ENCODE measurements at regions not wholly inside any gene's neighbourhood (a gene's known extent, or its start where the extent isn't known, plus 50 kb on each side); places are given as distances from the start of the nearest gene placed in this dataset.

DNA sequence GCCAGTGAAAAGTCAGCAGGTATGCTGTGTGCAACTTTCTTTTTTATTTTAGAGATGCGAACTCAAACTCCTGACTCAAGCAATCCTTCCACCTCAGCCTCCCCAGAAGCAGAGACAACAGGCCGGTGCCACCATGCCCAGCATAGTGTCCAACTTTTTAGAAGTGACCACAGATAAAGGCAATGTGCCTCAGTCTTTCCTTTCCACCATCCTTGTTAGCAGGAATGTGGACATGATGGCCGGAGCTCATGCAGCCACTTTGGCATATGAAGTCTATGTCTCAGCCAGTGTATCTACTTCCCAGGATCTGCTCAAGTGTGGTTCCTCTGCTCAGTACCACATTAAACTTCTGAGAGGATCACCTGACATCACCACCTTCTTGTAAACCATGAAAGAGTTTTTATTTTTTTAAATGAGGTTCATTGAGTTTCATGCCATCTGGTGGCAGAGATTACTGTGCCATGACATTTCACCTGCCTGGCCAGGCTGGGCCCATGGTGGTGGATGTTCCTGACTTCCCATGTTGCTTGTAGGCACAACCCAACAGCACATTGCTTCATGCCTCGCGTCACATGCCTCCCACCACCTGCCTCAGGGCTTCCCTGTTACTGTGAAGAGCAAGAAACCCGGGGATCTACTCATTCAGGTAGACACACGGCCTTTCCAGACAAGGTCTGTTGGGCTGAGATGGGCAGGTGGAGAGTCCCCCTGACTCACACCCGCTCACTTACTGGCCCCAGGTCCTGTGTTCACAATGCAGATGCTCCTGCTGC lies 216.5 kb downstream of the LY86 start:
- FAIRE-seq (no peak), DNase-seq (ENCODE audit: extremely low spot score, insufficient read length, low read depth) (no peak)

- no peak for DNase-seq (ENCODE audit: extremely low spot score, insufficient read length, low read depth)
- no peak for FAIRE-seq
These were observed 218.5 kb downstream of the LY86 start for GRCh38 chr6:6806844-6807518.

- FAIRE-seq (no peak), DNase-seq (ENCODE audit: extremely low spot score, insufficient read length, low read depth) (no peak)
These were observed 219.8 kb downstream of the LY86 start for GRCh38 chr6:6808343-6808742.

DNA sequence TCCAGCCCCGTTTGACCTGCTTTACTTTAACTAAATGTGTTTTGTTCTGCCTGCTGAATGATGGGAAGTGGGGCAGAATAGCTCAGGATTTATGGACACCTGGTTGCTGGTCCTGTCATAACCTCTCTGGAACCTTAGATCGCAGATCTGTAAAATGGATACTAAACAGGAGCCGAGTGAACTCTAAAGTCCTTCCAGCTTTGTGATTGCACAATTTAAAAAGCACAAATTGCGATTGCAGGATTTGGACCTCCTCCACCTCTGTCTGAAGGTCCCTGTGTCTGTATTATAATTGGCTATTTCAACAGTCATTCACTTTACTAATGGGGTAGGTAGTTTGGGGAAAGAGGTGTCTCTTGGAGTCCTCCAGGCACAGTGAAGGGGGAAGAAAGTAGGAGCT lies 220.4 kb downstream of the LY86 start:
- no peak for FAIRE-seq

GRCh38 chr6:6810727-6811126 lies 222.2 kb downstream of the LY86 start:
- DNase-seq (ENCODE audit: extremely low spot score, insufficient read length, low read depth), result no peak
- FAIRE-seq, result peak; percentile 66

More for the DNA sequence above, 220.4 kb downstream of the LY86 start:
- DNase-seq (ENCODE audit: extremely low spot score, insufficient read length, low read depth), result no peak

DNA sequence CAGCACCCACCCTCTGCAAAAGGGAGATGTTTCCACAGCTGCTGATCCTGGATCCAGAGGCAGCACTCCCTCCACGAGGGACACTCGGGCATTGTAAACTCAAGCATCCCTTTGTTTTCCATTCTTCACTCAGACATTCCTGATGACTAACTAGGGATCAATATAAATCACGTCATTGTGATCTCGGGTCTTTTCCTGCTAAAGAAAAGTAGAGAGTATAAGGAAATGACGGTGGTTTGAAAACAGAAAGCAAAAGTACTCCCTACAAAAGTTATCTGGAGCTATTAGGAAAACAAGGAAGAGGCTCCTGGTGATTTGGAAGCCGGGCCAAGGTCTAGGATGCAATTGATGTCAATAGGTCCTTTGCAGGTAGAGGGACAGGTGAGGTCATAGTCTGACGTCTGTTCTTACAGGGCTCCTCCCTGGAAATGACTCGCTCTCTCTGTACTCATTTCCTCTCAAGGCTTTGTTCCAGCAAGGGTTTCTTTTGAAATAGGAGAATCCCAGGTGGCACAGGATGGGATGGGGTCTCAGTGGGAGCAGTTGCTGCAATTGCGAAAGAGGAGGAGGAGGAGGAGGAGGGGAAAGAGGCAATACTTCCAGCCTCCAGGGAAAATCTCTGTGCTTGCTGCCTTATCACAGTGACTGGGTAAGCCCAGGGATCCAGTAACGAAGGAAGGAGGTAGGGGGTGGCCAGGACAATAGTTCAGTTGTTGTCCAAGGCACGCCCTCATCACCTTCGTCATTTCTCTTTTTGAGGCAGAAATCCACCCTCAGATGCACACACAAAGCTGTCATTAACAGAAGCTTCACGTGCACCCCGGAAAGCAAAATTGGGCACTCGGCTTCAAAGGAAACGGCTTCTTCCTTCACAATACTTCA lies 222.8 kb downstream of the LY86 start:
- no peak for DNase-seq (ENCODE audit: extremely low spot score, insufficient read length, low read depth)
- FAIRE-seq, result no peak

- FAIRE-seq (no peak), DNase-seq (ENCODE audit: extremely low spot score, insufficient read length, low read depth) (no peak)
These were observed 223.9 kb downstream of the LY86 start for GRCh38 chr6:6812427-6812826.

- DNase-seq (ENCODE audit: extremely low spot score, insufficient read length, low read depth) (no peak), FAIRE-seq (no peak)
These were observed 227.2 kb downstream of the LY86 start for GRCh38 chr6:6815732-6816131.

DNA sequence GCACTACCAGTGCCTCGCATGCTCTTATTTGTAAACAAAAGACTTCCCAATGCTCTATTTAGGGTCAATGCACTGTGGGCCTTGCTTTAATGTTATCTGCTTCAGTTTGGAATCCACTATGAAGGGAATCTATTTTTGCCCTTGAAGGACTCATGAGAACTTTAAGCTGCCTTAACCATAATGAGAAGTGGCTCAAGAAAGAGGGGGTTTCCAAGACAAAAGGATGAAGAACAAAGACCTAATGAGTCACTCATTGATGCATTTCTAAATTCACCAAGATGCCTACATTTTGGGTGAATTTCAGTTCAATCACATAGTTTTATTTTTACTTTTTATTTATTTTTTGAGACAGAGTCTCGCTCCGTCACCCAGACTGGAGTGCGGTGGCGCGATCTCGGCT lies 228.2 kb downstream of the LY86 start:
- FAIRE-seq (peak; percentile 48), DNase-seq (ENCODE audit: extremely low spot score, insufficient read length, low read depth) (no peak)

DNA sequence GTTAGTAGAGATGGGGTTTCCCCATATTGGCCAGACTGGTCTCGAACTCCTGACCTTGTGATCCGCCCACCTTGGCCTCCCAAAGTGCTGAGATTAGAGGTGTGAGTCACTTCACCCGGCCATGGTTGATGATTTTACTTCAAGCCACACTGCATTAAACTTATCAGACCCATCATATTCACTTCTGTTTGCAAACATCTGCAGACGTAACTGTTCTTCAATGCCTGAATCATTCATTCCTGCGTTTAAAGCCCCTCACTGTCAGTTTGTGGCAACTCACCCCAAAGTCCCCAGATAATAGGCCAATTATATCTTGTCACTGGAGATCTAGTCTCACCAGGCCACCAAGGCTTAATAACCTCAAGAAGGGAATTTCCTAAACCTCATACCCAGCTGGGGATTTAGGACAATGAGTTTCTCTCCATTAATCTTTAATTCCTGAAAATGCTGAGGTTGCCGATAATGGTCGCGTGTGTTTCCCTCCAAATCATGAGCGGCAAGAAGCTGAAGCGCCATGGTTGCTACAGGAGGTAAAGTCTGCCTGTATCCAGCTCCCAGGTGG lies 229.6 kb downstream of the LY86 start:
- no peak for DNase-seq (ENCODE audit: extremely low spot score, insufficient read length, low read depth)
- no peak for FAIRE-seq

DNA sequence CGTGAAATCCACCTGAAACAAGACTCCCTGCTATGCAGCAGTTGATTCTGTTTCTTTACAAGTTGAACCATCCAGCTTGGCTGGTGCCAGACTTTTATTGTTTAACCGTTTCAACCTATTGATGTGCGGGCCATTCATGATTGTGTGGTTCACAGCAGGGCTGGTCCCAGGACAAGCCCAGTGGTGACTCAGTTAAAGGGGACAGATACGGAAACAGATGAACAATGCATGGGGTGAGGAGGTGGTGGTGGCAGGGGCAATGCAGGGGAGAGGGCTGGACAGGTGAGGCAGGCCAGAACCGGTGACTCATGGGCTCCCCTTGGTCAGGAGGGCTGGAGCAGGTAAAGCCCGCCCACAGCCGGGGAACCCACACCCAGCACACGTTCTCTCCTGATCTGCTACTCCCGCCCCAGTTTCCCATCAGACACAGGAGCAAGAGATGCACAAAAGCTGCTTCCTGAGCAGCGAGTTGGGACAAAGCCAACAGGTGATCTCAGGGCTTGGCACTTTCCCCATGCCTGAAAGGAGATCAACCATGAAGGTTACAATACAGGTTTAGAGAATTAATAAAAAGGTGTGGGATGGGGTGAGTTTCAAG lies 232.2 kb downstream of the LY86 start:
- no peak for DNase-seq (ENCODE audit: extremely low spot score, insufficient read length, low read depth)
- FAIRE-seq, result no peak

- no peak for FAIRE-seq
These were observed 233.2 kb downstream of the LY86 start for GRCh38 chr6:6821639-6822261.

DNA sequence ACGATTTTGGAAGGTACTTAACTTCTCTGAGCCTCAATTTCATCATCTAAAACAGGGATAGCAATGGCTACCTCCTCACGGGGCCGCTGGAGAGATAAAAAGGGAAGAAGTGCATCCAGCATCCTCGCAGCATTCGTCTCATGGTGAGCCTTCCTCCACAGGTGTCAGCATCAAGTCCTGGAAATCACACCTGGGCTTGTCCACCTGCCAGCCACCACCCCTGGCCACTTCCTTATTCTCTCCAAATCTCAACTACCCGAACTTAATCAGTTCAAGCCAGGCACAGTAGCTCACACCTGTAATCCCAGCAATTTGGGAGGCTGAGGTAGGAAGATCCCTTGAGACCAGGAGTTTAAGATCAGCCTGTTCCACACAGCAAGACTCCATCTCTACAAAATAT lies 234.5 kb downstream of the LY86 start:
- FAIRE-seq, result no peak

More at GRCh38 chr6:6821639-6822261, 233.2 kb downstream of the LY86 start:
- no peak for DNase-seq (ENCODE audit: extremely low spot score, insufficient read length, low read depth)

GRCh38 chr6:6823568-6824224 lies 235.2 kb downstream of the LY86 start:
- FAIRE-seq, result peak; percentile 52
- DNase-seq (ENCODE audit: extremely low spot score, insufficient read length, low read depth), result no peak

More for the DNA sequence above, 234.5 kb downstream of the LY86 start:
- DNase-seq (ENCODE audit: extremely low spot score, insufficient read length, low read depth), result no peak

DNA sequence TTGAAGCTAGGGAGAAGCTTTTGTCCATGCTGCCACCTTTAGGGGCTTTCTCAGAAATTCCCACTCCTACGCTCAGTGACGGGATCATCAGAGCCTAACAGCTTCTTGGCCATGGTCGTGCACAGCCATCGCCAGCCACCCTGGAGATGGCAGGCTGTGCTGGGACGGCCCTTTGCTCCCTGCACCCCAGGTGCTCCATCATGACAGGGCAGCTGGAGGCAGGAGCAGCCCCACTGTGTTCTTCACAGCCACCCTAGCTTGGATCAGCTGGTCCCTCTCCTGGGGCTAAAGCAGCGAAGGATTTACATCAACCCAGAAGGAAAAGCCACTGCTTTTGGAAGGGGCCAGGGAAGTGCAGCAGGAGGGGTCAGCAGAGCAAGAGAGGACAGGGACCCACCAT lies 235.9 kb downstream of the LY86 start:
- no peak for DNase-seq (ENCODE audit: extremely low spot score, insufficient read length, low read depth)
- no peak for FAIRE-seq

DNA sequence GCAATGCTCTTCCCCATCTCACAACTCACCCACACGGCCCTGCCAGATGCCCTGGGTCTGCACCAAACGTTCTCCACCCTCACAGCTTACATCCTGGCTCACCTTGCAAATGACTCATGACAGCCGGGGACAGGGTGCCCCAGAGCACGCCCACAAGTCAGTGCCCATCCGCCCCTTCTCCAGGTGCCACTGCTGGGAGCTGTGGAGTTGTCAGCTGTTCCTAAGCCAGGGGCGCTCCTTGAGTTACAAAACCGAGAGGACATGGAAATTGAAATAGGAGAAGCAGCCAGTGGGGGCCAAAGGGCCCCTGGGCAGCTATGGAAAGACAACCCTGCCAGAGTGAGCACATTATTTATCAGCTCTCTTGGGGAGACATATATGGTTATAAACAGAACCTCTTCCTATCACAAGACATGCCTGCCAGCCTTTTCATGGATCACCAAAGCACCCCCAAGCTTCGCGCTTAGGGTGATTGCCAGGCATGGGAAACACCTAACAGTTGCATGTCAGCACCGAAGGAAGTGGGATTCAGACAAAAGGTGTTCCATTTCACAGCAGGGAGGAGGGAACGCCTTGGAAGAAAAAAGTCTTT lies 236.8 kb downstream of the LY86 start:
- FAIRE-seq (no peak), DNase-seq (ENCODE audit: extremely low spot score, insufficient read length, low read depth) (no peak)

- DNase-seq (ENCODE audit: extremely low spot score, insufficient read length, low read depth) (peak; percentile 42), FAIRE-seq (peak; percentile 87)
These were observed 237.8 kb downstream of the LY86 start for GRCh38 chr6:6826095-6826901.

DNA sequence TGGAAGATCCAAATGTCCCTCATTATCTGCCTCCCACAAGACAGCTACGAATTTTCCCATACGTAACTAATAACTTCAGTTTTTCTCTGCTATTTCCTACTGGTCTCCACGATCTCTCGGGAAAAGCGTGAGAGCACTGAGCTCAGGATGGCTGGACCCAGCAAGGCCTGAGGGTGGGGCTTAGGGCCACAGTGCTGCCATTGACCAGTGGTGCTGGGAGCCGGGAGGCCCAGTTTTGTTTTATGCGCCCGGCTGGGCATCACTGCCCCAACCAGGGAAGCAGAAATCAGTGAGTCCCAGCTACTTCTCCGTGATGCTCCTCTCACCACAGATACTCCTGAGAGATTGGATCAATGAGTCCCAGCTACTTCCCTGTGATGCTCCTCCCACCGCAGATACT lies 238.4 kb downstream of the LY86 start:
- DNase-seq (ENCODE audit: extremely low spot score, insufficient read length, low read depth) (no peak), FAIRE-seq (no peak)

Data from GM18507 (cell line).